BLaER1 (cell line): ENCODE measurements at regions not wholly inside any gene's neighbourhood (a gene's known extent, or its start where the extent isn't known, plus 50 kb on each side); places are given as distances from the start of the nearest gene placed in this dataset.

ENCODE experiments used
- H3K27ac ChIP-seq: shearing (Covaris generic); formaldehyde crosslinking; 2 replicates; pipeline ENCODE4 v1.8.1; 2022
- H3K27me3 ChIP-seq: shearing (Covaris generic); formaldehyde crosslinking; 2 replicates; pipeline ENCODE4 v1.8.1; 2022
- H3K36me3 ChIP-seq: shearing (Covaris generic); formaldehyde crosslinking; 2 replicates; pipeline ENCODE4 v1.8.1; 2022
- H3K4me1 ChIP-seq: shearing (Covaris generic); formaldehyde crosslinking; 2 replicates; pipeline ENCODE4 v1.8.1; 2022
- H3K4me2 ChIP-seq: shearing (Covaris generic); formaldehyde crosslinking; 2 replicates; pipeline ENCODE4 v1.8.1; 2022
- H3K4me3 ChIP-seq: shearing (Covaris generic); formaldehyde crosslinking; 2 replicates; pipeline ENCODE4 v1.8.1; 2022
- H3K9ac ChIP-seq: shearing (Covaris generic); formaldehyde crosslinking; 2 replicates; pipeline ENCODE4 v1.8.1; 2022
- H3K9me3 ChIP-seq: shearing (Covaris generic); formaldehyde crosslinking; 2 replicates; pipeline ENCODE4 v1.8.1; 2022
- H4K20me1 ChIP-seq: shearing (Covaris generic); formaldehyde crosslinking; 2 replicates; pipeline ENCODE4 v1.8.1; 2022
- Cebpa-rat ChIP-seq: shearing (Covaris generic); IDR thresholded peaks from 2 replicates; pipeline ENCODE4 v1.8.1; 2022

DNA sequence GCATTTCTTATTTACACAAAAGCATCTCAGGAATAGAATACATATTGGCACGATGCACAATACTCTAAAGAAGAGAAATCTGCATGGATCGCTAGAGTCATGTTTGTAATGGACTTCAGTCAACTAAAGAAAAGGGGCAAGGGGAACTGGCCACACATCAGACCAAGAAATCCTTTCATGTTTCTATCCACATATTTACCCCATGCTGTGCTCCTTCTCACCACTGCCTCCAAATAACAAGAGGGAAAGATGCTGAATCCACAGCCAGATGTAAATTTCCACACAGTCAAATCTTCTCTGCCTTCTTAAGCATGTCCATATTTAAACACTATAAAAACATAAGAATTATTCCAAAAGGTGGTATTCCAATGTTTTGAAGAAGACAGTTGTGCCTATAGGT lies 67.6 kb downstream of the COX18 start:
- Histone ChIP-seq H3K4me2 (no peak overlapping the region), H3K9me3 (no peaks in the 10 kb centered on the region), H3K4me3 (no peak overlapping the region), H3K4me1 (no peaks in the 10 kb centered on the region), H3K36me3 (no peaks in the 10 kb centered on the region), H3K27ac (no peak overlapping the region), H3K27me3 (no peaks in the 10 kb centered on the region), H4K20me1 (no peaks in the 10 kb centered on the region), H3K9ac (no peak overlapping the region)
- no peak for TF ChIP-seq Cebpa-rat

DNA sequence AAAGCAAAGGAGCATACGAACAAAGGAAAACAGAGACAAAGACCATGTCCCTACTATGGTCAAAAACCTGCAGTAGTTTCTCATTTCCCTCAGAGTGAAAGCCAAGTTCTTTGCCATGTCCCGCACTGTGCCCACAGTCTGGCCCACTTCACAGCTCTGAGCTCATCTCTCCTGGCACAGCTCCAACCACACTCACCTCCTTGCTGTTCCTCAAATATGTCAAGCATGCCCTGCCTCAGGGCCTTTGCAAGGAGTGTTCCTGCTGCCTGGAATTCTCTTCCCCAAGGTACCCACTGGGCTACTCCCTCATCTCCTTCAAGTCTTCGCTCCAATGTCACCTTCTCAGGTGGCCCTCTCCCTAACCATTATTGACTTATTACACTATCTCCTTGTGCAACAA lies 72.1 kb downstream of the COX18 start:
- no peak overlapping the region for H3K9ac ChIP-seq
- H4K20me1 ChIP-seq = no peaks in the 10 kb centered on the region
- H3K27ac ChIP-seq = no peak overlapping the region
- H3K4me1 ChIP-seq = no peaks in the 10 kb centered on the region
- H3K36me3 ChIP-seq = no peaks in the 10 kb centered on the region
- TF ChIP-seq Cebpa-rat = no peak
- H3K27me3 ChIP-seq = no peaks in the 10 kb centered on the region
- H3K9me3 ChIP-seq = no peaks in the 10 kb centered on the region
- no peak overlapping the region for H3K4me2 ChIP-seq
- no peak overlapping the region for H3K4me3 ChIP-seq

DNA sequence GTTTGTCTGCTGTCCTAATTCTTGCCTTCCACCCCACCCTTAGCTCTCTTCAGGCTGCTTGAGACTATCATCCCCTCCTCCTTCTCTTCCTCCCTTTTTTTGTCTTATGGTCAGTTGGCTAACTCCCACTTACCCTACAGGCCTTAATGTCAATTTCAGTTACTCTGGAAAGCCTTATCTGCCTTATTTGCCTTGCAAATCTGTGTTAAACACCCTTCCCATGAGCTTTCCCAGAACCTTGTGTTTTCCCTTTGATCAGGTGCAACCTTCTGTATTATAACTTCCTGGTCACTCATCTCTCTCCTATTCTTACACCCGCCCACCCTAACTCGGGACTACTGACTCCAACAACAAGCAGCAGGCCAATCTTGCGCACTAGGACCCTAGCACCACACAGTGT lies 74.8 kb downstream of the COX18 start:
- no peaks in the 10 kb centered on the region for H3K9me3 ChIP-seq
- no peak for TF ChIP-seq Cebpa-rat

DNA sequence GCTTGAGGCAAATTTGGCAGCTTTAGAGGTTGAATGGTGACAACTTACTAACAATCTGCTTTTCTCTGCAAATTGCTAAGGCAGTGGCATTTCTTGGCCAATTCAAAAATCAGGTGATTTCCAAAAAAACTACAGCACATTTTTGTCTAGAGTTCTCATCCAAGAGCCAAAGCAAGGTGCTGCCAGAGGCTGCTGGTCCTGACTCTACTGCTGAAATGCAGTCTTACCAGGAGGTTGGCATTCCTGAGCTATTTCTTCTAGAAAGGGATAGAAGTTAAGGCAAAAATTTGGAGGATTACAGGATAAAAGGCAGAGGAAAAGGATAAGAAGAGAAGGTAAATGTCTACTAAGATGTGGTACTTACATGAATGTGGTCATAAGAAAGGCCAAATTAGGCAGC lies 75.6 kb downstream of the COX18 start:
- Histone ChIP-seq H3K36me3 (no peaks in the 10 kb centered on the region), H4K20me1 (no peaks in the 10 kb centered on the region), H3K27ac (no peak overlapping the region), H3K27me3 (no peaks in the 10 kb centered on the region), H3K4me1 (no peaks in the 10 kb centered on the region), H3K9me3 (no peaks in the 10 kb centered on the region), H3K9ac (no peak overlapping the region), H3K4me3 (no peak overlapping the region), H3K4me2 (no peak overlapping the region)
- no peak for TF ChIP-seq Cebpa-rat

More for the DNA sequence above, 74.8 kb downstream of the COX18 start:
- H3K36me3 ChIP-seq = no peaks in the 10 kb centered on the region
- H3K27me3 ChIP-seq = no peaks in the 10 kb centered on the region
- no peaks in the 10 kb centered on the region for H3K4me1 ChIP-seq
- H4K20me1 ChIP-seq = no peaks in the 10 kb centered on the region
- H3K27ac ChIP-seq = no peak overlapping the region
- H3K4me3 ChIP-seq = no peak overlapping the region
- no peak overlapping the region for H3K4me2 ChIP-seq
- H3K9ac ChIP-seq = no peak overlapping the region

DNA sequence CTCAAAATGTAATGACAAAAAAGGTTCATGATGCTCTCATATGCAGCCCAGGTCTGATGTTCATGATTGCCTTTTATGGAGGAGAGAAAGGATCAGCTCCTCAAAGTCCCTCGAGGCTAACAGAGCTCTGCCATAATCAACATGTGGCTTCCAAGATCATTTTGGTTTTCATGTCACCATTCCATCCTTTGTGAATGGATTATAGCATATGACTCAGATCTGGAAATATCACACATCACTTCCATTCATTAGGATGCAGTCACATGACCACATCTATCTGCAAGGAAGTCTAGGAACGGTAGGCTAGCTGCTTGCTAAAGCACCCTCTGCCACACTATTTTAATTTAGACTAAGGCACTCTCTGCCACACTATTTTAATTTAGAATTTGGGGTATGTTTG lies 77.6 kb downstream of the COX18 start:
- no peak for TF ChIP-seq Cebpa-rat
- Histone ChIP-seq H3K27me3 (no peaks in the 10 kb centered on the region), H3K4me1 (no peaks in the 10 kb centered on the region), H3K9me3 (no peaks in the 10 kb centered on the region), H3K27ac (no peak overlapping the region), H3K4me3 (no peak overlapping the region), H3K36me3 (no peaks in the 10 kb centered on the region), H3K9ac (no peak overlapping the region), H3K4me2 (no peak overlapping the region), H4K20me1 (no peaks in the 10 kb centered on the region)

DNA sequence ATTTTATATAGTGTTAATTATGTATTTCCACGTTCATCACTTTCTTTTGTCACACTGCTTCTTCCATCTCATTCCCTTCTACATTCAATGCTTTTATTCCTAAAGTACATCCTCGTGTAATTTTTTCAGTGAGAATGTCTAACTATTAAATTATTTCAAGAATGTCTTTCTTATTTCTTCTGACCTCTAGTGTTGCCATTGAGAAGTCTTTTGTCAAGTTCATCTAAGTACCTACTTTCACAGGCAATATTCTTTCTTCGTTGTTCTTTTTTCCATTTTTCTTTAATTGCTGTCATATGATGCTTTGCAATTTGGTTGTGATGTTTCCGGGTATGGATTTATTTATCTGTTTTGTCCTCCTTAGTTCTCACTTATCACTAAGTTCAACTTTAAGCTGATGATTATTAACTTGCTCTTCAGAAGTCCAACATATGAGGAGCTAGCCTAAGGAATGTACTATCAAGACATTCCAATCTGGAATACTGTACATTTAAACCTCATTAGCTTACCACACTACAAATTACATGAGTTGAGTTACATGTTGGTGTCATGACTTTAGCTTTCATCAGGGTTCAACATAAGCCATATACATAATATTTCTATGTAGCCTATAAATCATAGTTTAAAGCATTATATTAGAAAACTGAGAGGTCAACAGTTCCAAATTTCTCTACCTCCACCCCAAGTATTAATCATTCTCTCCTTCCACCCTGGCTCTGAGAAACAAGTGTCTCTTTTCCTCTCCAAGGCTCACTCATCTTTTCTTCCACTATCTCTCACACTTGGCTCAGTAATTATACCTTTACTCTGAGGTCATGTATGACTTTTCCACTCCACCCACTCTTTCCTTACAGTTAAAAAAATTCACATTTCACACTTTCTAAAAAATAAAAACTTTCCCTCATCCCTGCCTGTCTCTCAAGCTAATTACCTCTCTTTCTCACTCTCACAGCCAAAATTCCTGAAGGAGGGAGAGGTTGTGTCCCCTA lies 81.5 kb downstream of the COX18 start:
- TF ChIP-seq Cebpa-rat = no peak
- H3K36me3 ChIP-seq = no peaks in the 10 kb centered on the region
- H3K27ac ChIP-seq = no peak overlapping the region
- H3K27me3 ChIP-seq = no peaks in the 10 kb centered on the region
- no peak overlapping the region for H3K9ac ChIP-seq
- no peaks in the 10 kb centered on the region for H3K4me1 ChIP-seq
- H3K4me3 ChIP-seq = no peak overlapping the region
- no peak overlapping the region for H3K4me2 ChIP-seq
- no peaks in the 10 kb centered on the region for H4K20me1 ChIP-seq
- no peaks in the 10 kb centered on the region for H3K9me3 ChIP-seq

DNA sequence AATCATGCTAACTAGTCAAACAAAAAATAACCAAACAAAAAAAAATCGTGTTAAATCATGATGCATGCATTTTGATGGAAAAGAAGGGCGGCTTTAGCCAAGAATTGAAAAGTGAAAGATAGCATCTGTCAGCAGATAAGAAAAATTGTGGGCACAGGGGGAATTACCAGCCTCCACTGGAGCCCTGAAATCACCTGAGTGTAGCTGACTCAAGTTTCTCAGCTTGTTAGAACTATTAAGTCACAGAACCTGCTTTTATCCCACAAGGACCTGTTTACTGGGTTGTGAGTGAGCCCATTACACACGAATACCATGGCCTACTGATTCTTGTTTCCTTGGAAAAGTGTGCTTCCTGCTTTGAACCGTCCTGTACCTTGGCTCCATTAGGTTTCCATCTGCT lies 85.2 kb downstream of the COX18 start:
- H4K20me1 ChIP-seq = no peaks in the 10 kb centered on the region
- H3K4me2 ChIP-seq = no peak overlapping the region
- no peaks in the 10 kb centered on the region for H3K36me3 ChIP-seq
- H3K27ac ChIP-seq = no peak overlapping the region
- H3K4me3 ChIP-seq = no peak overlapping the region
- H3K9me3 ChIP-seq = no peaks in the 10 kb centered on the region
- H3K27me3 ChIP-seq = no peaks in the 10 kb centered on the region
- no peak overlapping the region for H3K9ac ChIP-seq
- no peaks in the 10 kb centered on the region for H3K4me1 ChIP-seq
- TF ChIP-seq Cebpa-rat = no peak

DNA sequence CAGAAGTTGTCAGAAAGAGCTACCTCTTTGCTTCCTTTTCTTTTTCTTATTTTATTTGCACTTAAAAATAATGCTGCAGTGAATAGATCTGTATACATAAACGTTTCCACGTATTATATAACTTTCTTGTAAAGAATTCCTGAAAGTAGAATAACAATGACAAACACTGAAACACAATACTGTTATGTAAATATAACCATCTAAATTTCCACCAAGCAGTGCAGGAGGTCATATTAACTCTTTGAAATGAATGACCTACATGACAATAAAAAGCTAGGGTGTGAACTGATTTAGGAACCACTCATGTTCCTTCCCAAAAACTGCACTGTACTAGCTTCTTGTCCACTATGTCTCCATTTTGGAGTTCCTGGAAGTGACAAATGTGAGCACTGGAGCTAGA lies 85.8 kb downstream of the COX18 start:
- Histone ChIP-seq H3K4me2 (no peak overlapping the region), H3K27me3 (no peaks in the 10 kb centered on the region), H3K4me1 (no peaks in the 10 kb centered on the region), H3K4me3 (no peak overlapping the region), H3K9ac (no peak overlapping the region), H3K27ac (no peak overlapping the region), H3K9me3 (no peaks in the 10 kb centered on the region), H3K36me3 (no peaks in the 10 kb centered on the region), H4K20me1 (no peaks in the 10 kb centered on the region)
- no peak for TF ChIP-seq Cebpa-rat

DNA sequence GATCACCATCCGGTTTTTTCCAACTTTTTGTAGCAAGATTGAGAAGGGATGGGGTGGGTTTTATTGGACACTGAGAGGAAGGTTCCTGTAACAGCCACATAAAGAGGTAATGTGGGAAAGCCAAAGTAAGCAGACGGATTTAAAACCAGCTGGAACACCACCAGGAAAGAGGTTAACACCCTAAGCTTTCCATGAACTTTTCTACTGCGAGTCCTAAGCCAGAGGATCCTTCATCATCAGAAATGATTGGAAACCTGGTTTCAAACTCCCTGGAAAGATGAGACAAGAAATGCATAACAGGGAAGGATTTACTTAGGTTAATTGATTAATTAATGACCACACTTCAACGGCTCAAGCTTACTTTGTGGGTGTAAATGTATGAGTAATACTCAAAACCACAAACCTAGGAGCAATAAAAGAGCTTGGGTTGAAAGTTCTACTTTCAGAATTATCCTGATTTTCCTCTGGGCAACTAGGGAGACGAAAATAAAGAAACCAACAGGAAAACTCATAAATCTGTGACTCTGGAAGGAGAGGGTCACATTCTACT lies 91.5 kb downstream of the COX18 start:
- Histone ChIP-seq H3K4me3 (no peak overlapping the region), H3K9me3 (no peaks in the 10 kb centered on the region), H3K4me1 (no peaks in the 10 kb centered on the region), H3K9ac (no peak overlapping the region), H4K20me1 (no peaks in the 10 kb centered on the region), H3K36me3 (no peaks in the 10 kb centered on the region), H3K27ac (no peak overlapping the region), H3K27me3 (no peaks in the 10 kb centered on the region), H3K4me2 (no peak overlapping the region)
- TF ChIP-seq Cebpa-rat = no peak

DNA sequence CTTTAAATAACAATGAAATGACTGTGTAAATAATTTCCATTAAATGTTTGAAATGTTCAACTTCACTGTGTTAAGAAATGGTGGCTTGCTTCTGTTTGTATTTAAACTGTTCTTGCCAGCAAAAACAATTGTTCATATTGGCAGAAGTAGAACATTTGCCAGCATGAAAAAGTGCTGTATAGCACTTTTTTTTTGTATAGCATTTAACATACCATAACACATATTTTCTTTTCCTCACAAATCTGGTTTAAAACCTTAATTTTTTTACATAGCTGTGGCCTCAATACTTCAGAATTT lies 94.1 kb downstream of the COX18 start:
- TF ChIP-seq Cebpa-rat = no peak
- no peak overlapping the region for H3K9ac ChIP-seq
- H4K20me1 ChIP-seq = no peaks in the 10 kb centered on the region
- H3K9me3 ChIP-seq = no peaks in the 10 kb centered on the region
- H3K4me1 ChIP-seq = no peaks in the 10 kb centered on the region
- H3K27ac ChIP-seq = no peak overlapping the region
- no peak overlapping the region for H3K4me3 ChIP-seq
- H3K36me3 ChIP-seq = no peaks in the 10 kb centered on the region
- no peaks in the 10 kb centered on the region for H3K27me3 ChIP-seq
- no peak overlapping the region for H3K4me2 ChIP-seq
